Hematopoietic multipotent progenitor cell treated with erythropoietin and hydrocortisone succinate and interleukin-3 and kit ligand, for 8 days (in vitro differentiated cells): ENCODE measurements at regions not wholly inside any gene's neighbourhood (a gene's known extent, or its start where the extent isn't known, plus 50 kb on each side); places are given as distances from the start of the nearest gene placed in this dataset.

Experiments used
- DNase-seq: peaks from one replicate; pipeline ENCODE4 v3.0.0-alpha.2; 2015

GRCh38 chr5:15260356-15261268 is 239.4 kb upstream of the FBXL7 start:
- DNase-seq, result no peak

GRCh38 chr5:15256485-15256884 is 243.5 kb upstream of the FBXL7 start:
- DNase-seq, result no peak

- DNase-seq, result no peak
Observed at GRCh38 chr5:15255576-15255975, 244.4 kb upstream of the FBXL7 start.

- DNase-seq, result no peak
Observed at GRCh38 chr5:15254607-15255006, 245.4 kb upstream of the FBXL7 start.

- no peak for DNase-seq
Observed at GRCh38 chr5:15252331-15252730, 247.6 kb upstream of the FBXL7 start.

- no peak for DNase-seq
Observed at GRCh38 chr5:15249152-15249551, 250.8 kb upstream of the FBXL7 start.

- DNase-seq, result no peak
Observed at GRCh38 chr5:15248731-15249130, 251.2 kb upstream of the FBXL7 start.

- no peak for DNase-seq
Observed at GRCh38 chr5:15245913-15246312, 254.1 kb upstream of the FBXL7 start.

- DNase-seq, result no peak
Observed at GRCh38 chr5:15243301-15244020, 256.5 kb upstream of the FBXL7 start.

- no peak for DNase-seq
Observed at GRCh38 chr5:15241216-15241821, 258.7 kb upstream of the FBXL7 start.

- DNase-seq, result no peak
Observed at GRCh38 chr5:15238006-15238405, 262.0 kb upstream of the FBXL7 start.

- DNase-seq, result no peak
Observed at GRCh38 chr5:15236911-15237508, 263.0 kb upstream of the FBXL7 start.

- DNase-seq, result no peak
Observed at GRCh38 chr5:15234911-15235310, 265.1 kb upstream of the FBXL7 start.

GRCh38 chr5:15234366-15234765 is 265.6 kb upstream of the FBXL7 start:
- DNase-seq, result no peak

GRCh38 chr5:15233566-15233965 is 266.4 kb upstream of the FBXL7 start:
- DNase-seq, result no peak

- DNase-seq, result no peak
Observed at GRCh38 chr5:15222156-15222555, 277.8 kb upstream of the FBXL7 start.

GRCh38 chr5:15220642-15221173 is 279.3 kb upstream of the FBXL7 start:
- DNase-seq, result no peak

GRCh38 chr5:15215056-15215455 is 284.9 kb upstream of the FBXL7 start:
- no peak for DNase-seq

- no peak for DNase-seq
Observed at GRCh38 chr5:15214010-15214409, 286.0 kb upstream of the FBXL7 start.

- DNase-seq, result no peak
Observed at GRCh38 chr5:15209053-15209762, 290.8 kb upstream of the FBXL7 start.

- DNase-seq, result no peak
Observed at GRCh38 chr5:15206133-15206532, 293.8 kb upstream of the FBXL7 start.

- DNase-seq, result no peak
Observed at GRCh38 chr5:15203376-15203775, 296.6 kb upstream of the FBXL7 start.
